ENCODE measurements at regions not wholly inside any gene's neighbourhood (a gene's known extent, or its start where the extent isn't known, plus 50 kb on each side); places are given as distances from the start of the nearest gene placed in this dataset.
"Not testable (repeated sequence)": the region's sequence is repeated elsewhere in the genome, so short reads cannot be mapped to it uniquely, and the experiment has no call there.

GRCh38 chr1:38656726-38657125 is 202.8 kb downstream of the RRAGC start:
- H3K27me3 Mint-ChIP-seq = peaks cover 32% of the 10 kb centered on the region
- no peaks in the 10 kb centered on the region for H3K4me1 Mint-ChIP-seq
- TF ChIP-seq CTCF (IDR thresholded peaks at IDR 0.05) = no peak
- H3K9me3 Mint-ChIP-seq = peaks cover 6% of the 10 kb centered on the region
- no peak overlapping the region for H3K4me3 Mint-ChIP-seq
- H3K27ac Mint-ChIP-seq = no peak overlapping the region
- POLR2A ChIA-PET = no interaction called here
- no peaks in the 10 kb centered on the region for H3K36me3 Mint-ChIP-seq (ENCODE audit: low read depth)
- intact Hi-C loops (cut with micrococcal nuclease) = no loop called here
- ATAC-seq (ENCODE audit: low read depth) = no peak
- CTCF ChIA-PET = no interaction called here
- no peak for DNase-seq

GRCh38 chr1:38652217-38652616 is 207.4 kb downstream of the RRAGC start:
- no peak for ATAC-seq (ENCODE audit: low read depth)
- no peak for DNase-seq
- Mint-ChIP-seq H3K27me3 (peaks cover 29% of the 10 kb centered on the region), H3K4me1 (no peaks in the 10 kb centered on the region), H3K4me3 (no peak overlapping the region), H3K36me3 (ENCODE audit: low read depth) (no peaks in the 10 kb centered on the region), H3K9me3 (no peaks in the 10 kb centered on the region), H3K27ac (no peak overlapping the region)
- ChIA-PET POLR2A (no interaction called here), CTCF (no interaction called here)
- intact Hi-C loops (cut with micrococcal nuclease) = no loop called here
- TF ChIP-seq CTCF (IDR thresholded peaks at IDR 0.05) = no peak

GRCh38 chr1:38651669-38652068 is 207.9 kb downstream of the RRAGC start:
- no peaks in the 10 kb centered on the region for H3K4me1 Mint-ChIP-seq
- no peak overlapping the region for H3K27ac Mint-ChIP-seq
- intact Hi-C loops (cut with micrococcal nuclease) = no loop called here
- no peak for DNase-seq
- no peak for ATAC-seq (ENCODE audit: low read depth)
- H3K4me3 Mint-ChIP-seq = no peak overlapping the region
- CTCF ChIA-PET = no interaction called here
- TF ChIP-seq CTCF (IDR thresholded peaks at IDR 0.05) = no peak
- POLR2A ChIA-PET = no interaction called here
- no peaks in the 10 kb centered on the region for H3K36me3 Mint-ChIP-seq (ENCODE audit: low read depth)
- H3K27me3 Mint-ChIP-seq = peaks cover 27% of the 10 kb centered on the region
- no peaks in the 10 kb centered on the region for H3K9me3 Mint-ChIP-seq

GRCh38 chr1:38648417-38648816 is 211.2 kb downstream of the RRAGC start:
- POLR2A ChIA-PET = no interaction called here
- H3K9me3 Mint-ChIP-seq = no peaks in the 10 kb centered on the region
- peaks cover 18% of the 10 kb centered on the region for H3K27me3 Mint-ChIP-seq
- TF ChIP-seq CTCF (IDR thresholded peaks at IDR 0.05) = no peak
- H3K4me1 Mint-ChIP-seq = no peaks in the 10 kb centered on the region
- no peak overlapping the region for H3K4me3 Mint-ChIP-seq
- ATAC-seq (ENCODE audit: low read depth) (no peak), DNase-seq (no peak)
- intact Hi-C loops (cut with micrococcal nuclease) = no loop called here
- no peaks in the 10 kb centered on the region for H3K36me3 Mint-ChIP-seq (ENCODE audit: low read depth)
- H3K27ac Mint-ChIP-seq = no peak overlapping the region
- CTCF ChIA-PET = no interaction called here

- H3K9me3 Mint-ChIP-seq; H3K4me1 Mint-ChIP-seq; POLR2A ChIA-PET; H3K27ac Mint-ChIP-seq; DNase-seq; H3K4me3 Mint-ChIP-seq; H3K36me3 Mint-ChIP-seq (ENCODE audit: low read depth); intact Hi-C loops (cut with micrococcal nuclease); CTCF ChIA-PET; ATAC-seq (ENCODE audit: low read depth): not testable (repeated sequence)
- H3K27me3 Mint-ChIP-seq = peaks cover 16% of the 10 kb centered on the region
Measured at GRCh38 chr1:38647341-38647740, 212.2 kb downstream of the RRAGC start.

GRCh38 chr1:38644092-38644491 is 215.5 kb downstream of the RRAGC start:
- no peaks in the 10 kb centered on the region for H3K36me3 Mint-ChIP-seq (ENCODE audit: low read depth)
- H3K27me3 Mint-ChIP-seq = peaks cover 11% of the 10 kb centered on the region
- no peak overlapping the region for H3K27ac Mint-ChIP-seq
- TF ChIP-seq CTCF (IDR thresholded peaks at IDR 0.05) = no peak
- H3K9me3 Mint-ChIP-seq = peaks cover 8% of the 10 kb centered on the region
- no peak for DNase-seq
- ChIA-PET CTCF (no interaction called here), POLR2A (no interaction called here)
- no peak overlapping the region for H3K4me3 Mint-ChIP-seq
- H3K4me1 Mint-ChIP-seq = no peaks in the 10 kb centered on the region
- ATAC-seq (ENCODE audit: low read depth) = no peak
- intact Hi-C loops (cut with micrococcal nuclease) = no loop called here

Measured in activated B cell treated with CpG ODN at 0.5 μM for 24 hours (primary cell).